ENCODE measurements at regions not wholly inside any gene's neighbourhood (a gene's known extent, or its start where the extent isn't known, plus 50 kb on each side); places are given as distances from the start of the nearest gene placed in this dataset.

DNA sequence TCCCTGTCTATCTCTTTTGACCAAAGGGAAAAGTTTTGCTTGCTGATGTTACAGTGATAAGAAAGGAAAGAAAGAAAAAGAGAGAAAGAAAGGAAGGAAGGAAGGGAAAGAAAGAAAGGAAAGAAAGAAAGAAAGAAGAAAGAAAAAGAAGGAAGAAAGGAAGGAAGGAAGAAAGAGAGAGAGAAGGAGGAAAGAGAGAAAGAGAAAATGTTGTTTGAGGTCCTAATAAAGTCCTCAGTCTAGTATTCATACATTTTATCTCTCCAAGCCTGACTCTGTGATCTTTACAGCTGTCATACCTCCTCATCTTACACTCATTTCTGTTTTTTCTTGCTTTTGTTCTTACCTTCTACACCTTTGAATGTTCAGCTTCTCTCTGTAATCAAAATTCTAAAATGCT is 111.4 kb upstream of the MBNL1 start:
- TF ChIP-seq, protein P1, sequence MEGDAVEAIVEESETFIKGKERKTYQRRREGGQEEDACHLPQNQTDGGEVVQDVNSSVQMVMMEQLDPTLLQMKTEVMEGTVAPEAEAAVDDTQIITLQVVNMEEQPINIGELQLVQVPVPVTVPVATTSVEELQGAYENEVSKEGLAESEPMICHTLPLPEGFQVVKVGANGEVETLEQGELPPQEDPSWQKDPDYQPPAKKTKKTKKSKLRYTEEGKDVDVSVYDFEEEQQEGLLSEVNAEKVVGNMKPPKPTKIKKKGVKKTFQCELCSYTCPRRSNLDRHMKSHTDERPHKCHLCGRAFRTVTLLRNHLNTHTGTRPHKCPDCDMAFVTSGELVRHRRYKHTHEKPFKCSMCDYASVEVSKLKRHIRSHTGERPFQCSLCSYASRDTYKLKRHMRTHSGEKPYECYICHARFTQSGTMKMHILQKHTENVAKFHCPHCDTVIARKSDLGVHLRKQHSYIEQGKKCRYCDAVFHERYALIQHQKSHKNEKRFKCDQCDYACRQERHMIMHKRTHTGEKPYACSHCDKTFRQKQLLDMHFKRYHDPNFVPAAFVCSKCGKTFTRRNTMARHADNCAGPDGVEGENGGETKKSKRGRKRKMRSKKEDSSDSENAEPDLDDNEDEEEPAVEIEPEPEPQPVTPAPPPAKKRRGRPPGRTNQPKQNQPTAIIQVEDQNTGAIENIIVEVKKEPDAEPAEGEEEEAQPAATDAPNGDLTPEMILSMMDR (IDR thresholded peaks at IDR 0.05) = no peak
- no peak for TF ChIP-seq POLR2A (IDR thresholded peaks at IDR 0.05)
